NCI-H2171 treated with DMSO at 0.1 percent for 48 hours (cell line): ENCODE measurements at regions not wholly inside any gene's neighbourhood (a gene's known extent, or its start where the extent isn't known, plus 50 kb on each side); places are given as distances from the start of the nearest gene placed in this dataset.
"Not testable (repeated sequence)": the region's sequence is repeated elsewhere in the genome, so short reads cannot be mapped to it uniquely, and the experiment has no call there.

Source experiments
- DNase-seq: peaks from one replicate; lab custom pipeline; 2025; lab: John Stamatoyannopoulos, UW

- DNase-seq = no peak
Measured at GRCh38 chr17:73895157-73895556, 250.9 kb upstream of the SDK2 start.

GRCh38 chr17:73896966-73897365 lies 252.7 kb upstream of the SDK2 start:
- DNase-seq = no peak

DNA sequence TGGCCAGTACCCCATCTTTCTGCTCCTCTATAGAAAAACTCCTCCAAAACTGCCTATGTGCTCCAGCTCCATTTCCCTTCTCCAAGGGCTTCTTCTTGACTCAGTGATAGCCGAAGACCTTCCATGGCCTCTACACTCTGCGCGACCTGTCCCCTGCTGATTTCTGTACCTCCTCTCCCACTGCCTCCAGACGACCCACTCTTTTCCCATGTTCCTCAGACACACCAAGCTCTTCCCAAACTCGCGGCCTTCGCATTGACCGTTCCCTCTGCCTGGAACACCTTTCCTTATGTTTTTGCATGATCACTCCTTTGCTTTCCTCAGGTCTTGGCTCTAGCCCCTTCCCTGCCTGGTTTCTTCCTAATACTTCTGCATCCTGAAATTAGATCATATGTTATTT lies 255.6 kb upstream of the SDK2 start:
- DNase-seq = no peak

DNA sequence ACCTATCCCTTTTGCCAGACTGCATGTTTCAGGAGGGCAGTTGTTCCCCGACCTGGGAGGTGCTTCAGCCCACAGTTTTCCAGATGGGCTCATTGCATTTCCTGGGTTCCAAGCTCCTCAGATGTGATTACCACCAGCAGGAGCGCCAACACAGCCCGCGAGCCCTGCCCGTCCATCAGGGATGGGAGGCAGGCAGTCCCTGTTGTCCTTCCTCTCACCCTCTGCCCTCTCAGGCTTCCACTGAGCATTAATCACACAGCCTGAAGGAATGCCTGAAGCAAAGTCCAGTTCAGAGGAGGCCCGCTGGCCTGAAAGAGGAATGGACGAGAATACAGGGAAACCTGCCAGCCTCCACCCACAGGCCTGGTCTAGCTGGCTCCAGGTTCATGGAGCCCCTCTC lies 256.3 kb upstream of the SDK2 start:
- no peak for DNase-seq

- DNase-seq = no peak
Measured at GRCh38 chr17:73901249-73901648, 257.0 kb upstream of the SDK2 start.

DNA sequence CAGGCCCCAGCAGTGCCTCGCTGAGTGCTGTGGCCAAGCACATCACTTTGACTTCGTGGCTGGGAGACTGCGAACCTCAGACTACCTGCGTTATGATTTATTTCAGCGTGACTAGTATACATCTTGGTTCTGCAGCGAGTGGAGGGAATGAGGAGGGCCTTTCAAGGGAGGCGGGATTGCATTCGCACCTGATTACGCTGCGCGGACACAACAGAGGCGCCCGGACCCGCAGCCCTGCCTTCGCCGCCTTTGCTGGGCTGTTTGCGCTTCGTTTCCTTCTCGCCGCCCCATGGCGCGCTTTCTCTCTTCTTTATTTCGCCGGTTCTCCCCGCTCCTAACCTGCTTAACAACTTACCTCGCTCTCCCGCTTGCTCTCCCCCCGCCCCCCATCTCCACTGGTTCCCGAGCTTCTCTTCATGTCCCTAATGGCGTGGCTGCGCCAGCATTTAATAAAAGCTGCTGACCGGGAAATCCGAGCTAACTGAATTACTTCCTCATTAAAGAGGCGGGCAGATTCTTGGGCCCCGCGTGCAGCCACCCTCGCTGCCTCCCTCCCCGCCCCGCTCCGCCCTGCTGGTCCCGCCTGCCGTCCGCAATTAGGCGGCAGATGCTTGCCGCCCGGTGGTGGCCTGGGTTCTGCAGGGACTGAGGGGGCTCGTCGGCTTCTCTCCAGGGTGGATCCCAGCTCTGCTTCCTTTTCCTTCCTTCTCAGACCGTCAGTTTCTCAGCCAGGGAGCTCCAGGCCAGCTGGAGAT lies 257.6 kb upstream of the SDK2 start:
- no peak for DNase-seq

- DNase-seq = peak; percentile 37
Measured at GRCh38 chr17:73902416-73903181, 258.4 kb upstream of the SDK2 start.

DNA sequence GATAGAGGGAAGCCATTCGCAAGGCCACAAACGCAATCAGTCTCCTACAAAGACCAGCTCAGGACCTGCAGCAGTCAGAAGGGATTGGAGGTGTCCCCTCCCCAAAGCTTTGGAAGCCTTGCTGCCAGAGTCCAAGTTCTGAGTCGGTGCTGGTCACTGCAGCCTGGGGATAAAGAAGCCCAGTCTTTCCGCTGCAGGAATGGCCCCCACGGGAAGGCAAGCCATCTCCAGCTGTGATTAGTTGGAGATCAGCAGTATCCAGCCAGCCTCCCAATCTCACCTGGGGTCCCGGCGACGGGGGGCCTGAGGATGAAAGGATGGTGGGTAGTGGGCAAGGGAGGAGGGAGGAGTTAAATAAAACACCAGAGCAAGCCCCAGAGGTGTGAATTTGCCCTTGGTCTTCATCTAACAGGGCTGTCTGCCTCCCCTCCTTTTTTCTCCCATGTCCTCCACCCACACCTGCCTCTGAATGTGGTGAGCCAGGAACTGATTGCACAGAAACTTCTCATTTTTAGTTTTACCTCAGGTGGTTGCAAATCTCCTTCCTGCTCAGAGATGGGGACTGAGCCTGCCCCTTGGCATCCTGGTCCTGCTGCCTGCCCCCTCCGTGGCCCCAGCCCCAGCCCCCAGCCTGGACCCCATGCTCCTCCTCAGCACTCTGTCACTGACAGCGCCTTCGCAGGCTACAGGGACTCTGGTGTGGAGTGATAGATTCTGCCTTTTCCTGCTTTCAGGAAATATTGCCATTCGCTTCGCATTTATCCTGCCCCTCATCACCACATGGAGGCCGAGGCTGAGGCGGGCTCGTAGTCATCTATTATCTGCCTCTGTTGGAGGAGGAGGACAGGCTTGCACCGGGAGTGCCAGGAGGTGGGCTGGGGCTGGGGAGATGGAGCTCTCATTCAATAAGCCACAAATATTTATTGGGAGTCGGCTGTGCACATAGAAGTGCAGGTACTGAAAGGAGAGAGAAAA lies 262.9 kb upstream of the SDK2 start:
- DNase-seq = no peak

- no peak for DNase-seq
Measured at GRCh38 chr17:73909186-73909585, 264.9 kb upstream of the SDK2 start.

DNA sequence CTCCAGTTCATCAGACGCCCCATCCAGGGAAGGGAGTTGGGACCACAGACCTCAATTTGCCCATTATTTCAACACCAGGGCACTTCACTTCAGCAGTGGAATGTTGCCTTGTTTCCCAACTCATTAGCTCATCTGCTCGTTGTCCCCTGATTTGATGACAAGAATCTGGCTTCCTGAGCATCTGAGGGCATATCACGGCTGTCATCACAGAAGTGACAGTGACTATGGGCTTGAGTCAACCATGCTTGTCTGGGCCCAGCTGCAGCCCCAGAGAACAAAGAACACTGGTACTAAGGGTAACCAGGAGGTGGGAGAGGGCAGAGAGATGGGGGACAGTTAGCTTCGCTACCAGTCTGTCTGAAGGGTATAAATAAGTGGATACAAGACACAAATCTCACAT lies 266.0 kb upstream of the SDK2 start:
- DNase-seq = no peak

DNA sequence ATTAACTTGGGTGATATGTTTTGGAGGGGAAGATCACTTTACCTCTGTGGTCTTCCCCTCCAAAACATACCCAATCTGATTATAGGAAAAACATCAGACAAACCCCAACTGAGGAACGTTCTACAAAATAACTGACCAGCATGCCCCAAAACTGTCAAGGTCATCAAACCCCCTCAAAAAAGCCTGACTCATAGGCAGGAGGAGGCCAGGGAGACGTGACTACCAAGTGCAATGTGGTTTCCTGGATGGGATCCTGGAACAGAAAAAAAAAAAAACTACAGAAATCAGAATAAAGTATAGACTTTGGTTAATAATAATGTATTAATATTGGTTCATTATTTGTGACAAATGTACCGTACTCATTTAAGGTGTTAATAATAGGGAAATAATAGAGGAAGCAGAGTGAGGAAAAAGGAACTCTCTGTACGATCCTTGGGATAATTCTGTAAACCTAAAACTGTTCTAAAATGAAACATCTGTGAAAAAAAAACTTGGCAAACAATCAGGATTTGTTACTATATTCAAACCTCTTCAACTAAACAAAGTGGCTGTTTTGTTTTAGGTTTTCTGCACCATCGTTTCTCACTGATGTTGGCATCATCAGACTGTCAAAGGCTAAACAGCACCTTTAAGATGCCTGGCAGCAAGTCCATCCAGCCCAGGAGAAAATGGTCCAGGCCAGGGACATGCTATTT lies 266.7 kb upstream of the SDK2 start:
- DNase-seq = no peak

DNA sequence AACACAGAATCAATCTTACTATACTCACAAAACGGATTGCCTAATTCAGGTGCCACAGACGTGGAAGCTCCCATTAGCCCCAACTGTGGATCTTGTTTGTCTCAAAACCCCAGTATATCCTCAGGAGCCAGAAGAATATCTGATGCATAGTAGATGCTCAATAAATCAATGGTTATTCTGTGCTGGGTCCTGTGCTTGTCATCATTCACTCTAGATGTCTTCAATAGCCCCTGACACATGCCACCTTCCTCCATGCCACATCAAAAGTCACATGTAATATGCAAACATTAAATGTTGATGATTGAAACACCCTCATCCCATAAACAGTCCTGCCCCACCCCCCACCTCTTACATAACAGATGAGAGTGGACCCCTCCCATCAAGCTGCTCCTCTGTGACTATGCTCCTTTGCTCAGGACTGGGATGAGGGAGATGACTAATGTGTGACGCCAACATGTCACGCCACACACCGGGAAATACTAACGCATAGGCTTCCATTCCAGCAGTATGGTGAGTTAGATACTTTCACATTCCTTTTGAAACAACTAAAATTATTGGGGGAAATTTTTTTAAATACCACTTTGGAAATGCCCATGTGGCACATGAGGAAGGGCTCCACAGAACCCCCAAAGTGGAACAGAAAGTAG lies 267.6 kb upstream of the SDK2 start:
- no peak for DNase-seq

- DNase-seq = no peak
Measured at GRCh38 chr17:73912373-73912746, 268.1 kb upstream of the SDK2 start.

DNA sequence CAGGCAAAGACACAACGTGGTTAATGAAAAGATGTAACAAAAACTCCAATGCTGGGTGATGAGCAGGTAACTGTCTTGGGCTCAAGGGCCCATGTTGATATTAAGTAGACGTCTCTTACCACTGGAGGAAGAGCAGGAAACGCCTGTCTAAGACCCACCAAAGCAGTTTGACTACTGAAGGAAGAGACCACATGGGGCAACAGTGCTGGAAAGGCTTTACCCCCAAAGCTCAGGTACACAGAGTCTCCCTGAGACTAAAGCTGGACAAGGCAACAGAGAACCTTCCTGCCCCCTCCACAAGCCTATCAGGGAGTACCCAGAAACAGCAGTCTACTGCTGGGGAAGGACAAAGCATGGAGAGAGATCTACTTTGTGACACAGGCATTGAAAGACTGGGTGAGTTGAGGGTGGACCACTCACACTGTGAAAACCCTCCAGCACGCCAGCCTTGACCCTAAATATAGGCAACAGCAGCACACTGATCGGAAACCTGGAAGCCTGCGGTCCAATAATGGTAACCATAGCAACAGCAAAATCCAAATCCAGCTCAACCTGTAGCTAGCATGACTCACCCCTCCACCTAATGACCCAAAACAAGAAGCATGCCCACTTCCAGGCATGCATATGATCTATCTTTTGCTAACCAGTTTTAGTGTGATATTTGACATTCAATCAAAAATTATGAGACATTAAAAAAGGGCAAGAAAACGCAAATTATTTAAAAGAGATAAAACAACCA lies 270.5 kb upstream of the SDK2 start:
- no peak for DNase-seq

DNA sequence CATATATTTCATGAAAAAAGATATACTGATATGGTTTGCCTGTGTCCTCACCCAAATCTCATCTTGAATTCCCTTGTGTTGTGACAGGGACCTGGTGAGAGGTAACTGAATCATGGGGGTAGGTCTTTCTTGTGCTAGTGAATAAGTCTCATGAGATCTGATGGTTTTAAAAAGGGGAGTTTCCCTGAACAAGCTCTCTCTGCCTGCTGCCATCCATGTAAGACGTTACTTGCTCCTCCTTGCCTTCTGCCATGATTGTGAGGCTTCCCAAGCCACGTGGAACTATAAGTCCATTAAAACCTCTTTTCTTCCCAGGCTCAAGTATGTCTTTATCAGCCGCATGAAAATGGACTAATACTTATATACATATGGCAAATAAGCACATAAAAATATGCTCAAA lies 274.8 kb upstream of the SDK2 start:
- not testable (repeated sequence) for DNase-seq

GRCh38 chr17:73921306-73921705 lies 277.1 kb upstream of the SDK2 start:
- no peak for DNase-seq

DNA sequence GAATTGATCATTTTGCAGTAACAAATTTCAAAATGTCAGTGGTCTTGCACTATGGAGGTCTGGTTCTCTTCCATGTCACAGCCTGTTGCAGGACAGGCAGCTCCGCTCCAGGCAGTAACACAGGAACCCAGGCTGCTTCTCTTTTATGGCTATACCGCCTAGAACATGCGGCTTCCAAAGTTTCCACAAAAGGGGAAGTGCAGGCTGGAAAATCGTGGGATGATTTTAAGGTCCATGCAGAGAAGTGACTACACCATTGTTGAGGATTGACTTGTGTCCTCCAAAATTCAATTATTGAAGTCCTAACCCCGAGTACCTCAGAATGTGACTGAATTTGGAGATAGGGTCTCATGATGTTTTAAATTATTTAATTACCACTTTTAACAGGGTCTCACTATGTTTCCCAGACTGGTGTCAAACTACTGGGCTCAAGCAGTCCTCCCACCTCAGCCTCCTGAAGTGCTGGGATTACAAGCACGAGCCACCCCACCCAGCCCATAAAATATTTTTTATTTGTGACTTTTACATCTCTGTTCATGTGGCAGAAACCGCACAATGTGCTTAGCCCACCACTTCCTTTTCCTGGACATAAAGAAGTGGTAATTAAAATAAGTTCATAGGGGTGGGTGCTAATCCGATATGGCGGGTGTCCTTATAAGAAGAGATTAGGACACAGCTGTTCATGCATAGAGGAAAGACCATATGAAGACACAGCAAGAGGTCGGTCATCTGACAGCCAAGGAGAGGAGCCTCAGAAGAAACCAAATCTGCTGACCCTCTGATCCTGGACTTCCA lies 279.2 kb upstream of the RPL38 start:
- DNase-seq = no peak

DNA sequence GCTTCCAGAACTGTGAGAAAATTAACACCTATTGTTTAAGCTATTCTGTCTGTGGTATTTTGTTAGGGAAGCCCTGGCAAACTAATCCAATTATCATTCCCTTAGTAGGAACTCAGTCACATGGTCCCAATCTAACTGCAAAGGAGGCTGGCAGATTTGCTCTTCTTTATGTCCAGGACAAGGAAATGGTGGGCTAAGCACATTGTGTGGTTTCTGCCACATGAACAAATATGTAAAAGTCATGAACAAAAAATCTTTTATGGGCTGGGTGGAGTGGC lies 278.6 kb upstream of the RPL38 start:
- DNase-seq = no peak

- DNase-seq = no peak
Measured at GRCh38 chr17:73929860-73930430, 273.5 kb upstream of the RPL38 start.
